Skeletal muscle tissue (tissue), 3 donors: ENCODE measurements at regions not wholly inside any gene's neighbourhood (a gene's known extent, or its start where the extent isn't known, plus 50 kb on each side); places are given as distances from the start of the nearest gene placed in this dataset.

Experiments
- H3K27ac ChIP-seq: one replicate; pipeline ENCODE4 v1.7.0; 2013; ENCODE audit warnings: mild to moderate bottlenecking, low read depth, low read length, inconsistent platforms
- H3K27me3 ChIP-seq, 3 donors: one replicate each; pipeline ENCODE4 v1.7.0; 2013; ENCODE audit warnings: low read length in 3 of 3; ENCODE audit not compliant: control insufficient read depth in 3 of 3, insufficient read depth in 3 of 3
- H3K36me3 ChIP-seq, 3 donors: one replicate each; pipeline ENCODE4 v1.7.0; 2013; ENCODE audit warnings: low read length in 3 of 3; ENCODE audit not compliant: control insufficient read depth in 3 of 3, insufficient read depth in 3 of 3
- H3K4me1 ChIP-seq, 3 donors: one replicate each; pipeline ENCODE4 v1.7.0; 2013; ENCODE audit warnings: low read length in 3 of 3, mild to moderate bottlenecking in 3 of 3; ENCODE audit not compliant: control insufficient read depth in 3 of 3, insufficient read depth in 3 of 3
- H3K4me3 ChIP-seq, 3 donors: one replicate each; pipeline ENCODE4 v1.7.0; 2013; ENCODE audit warnings: low read length in 3 of 3
- H3K9ac ChIP-seq, 3 donors: one replicate each; pipeline ENCODE4 v1.7.0; 2013; ENCODE audit warnings: low read length in 3 of 3, mild to moderate bottlenecking in 3 of 3, moderate library complexity in 2 of 3, low read depth in 1 of 3
- H3K9me3 ChIP-seq, 3 donors: one replicate each; pipeline ENCODE4 v1.7.0; 2013; ENCODE audit warnings: low read length in 3 of 3; ENCODE audit not compliant: control insufficient read depth in 3 of 3
- donor health status: Osteomylitis.

- Histone ChIP-seq H3K27ac (no peak overlapping the region), H3K4me1 (no peaks in the 10 kb centered on the region), H3K27me3 (no peaks in the 10 kb centered on the region), H3K4me3 (no peak overlapping the region), H3K9me3 (no peaks in the 10 kb centered on the region), H3K36me3 (no peaks in the 10 kb centered on the region), H3K9ac (no peak overlapping the region)
Observed at GRCh38 chr2:221635949-221636348, 63.8 kb upstream of the EPHA4 start.

- no peaks in the 10 kb centered on the region for H3K4me1 ChIP-seq
- H3K9me3 ChIP-seq: no peaks in the 10 kb centered on the region
- no peak overlapping the region for H3K27ac ChIP-seq
- no peak overlapping the region for H3K4me3 ChIP-seq
- H3K9ac ChIP-seq: no peak overlapping the region
- H3K27me3 ChIP-seq: no peaks in the 10 kb centered on the region
- H3K36me3 ChIP-seq: no peaks in the 10 kb centered on the region
Observed at GRCh38 chr2:221629468-221629867, 57.4 kb upstream of the EPHA4 start.

- no peaks in the 10 kb centered on the region for H3K4me1 ChIP-seq
- no peaks in the 10 kb centered on the region for H3K9me3 ChIP-seq
- no peak overlapping the region for H3K9ac ChIP-seq
- H3K27me3 ChIP-seq: no peaks in the 10 kb centered on the region
- H3K27ac ChIP-seq: no peak overlapping the region
- H3K4me3 ChIP-seq: no peak overlapping the region
- no peaks in the 10 kb centered on the region for H3K36me3 ChIP-seq
Observed at GRCh38 chr2:221624475-221624874, 52.4 kb upstream of the EPHA4 start.
